ENCODE measurements at regions not wholly inside any gene's neighbourhood (a gene's known extent, or its start where the extent isn't known, plus 50 kb on each side); places are given as distances from the start of the nearest gene placed in this dataset.

GRCh38 chr14:28138341-28138740, 628.2 kb upstream of the FOXG1 start:
- Histone ChIP-seq H3K36me3 (ENCODE audit: control insufficient read depth, insufficient read depth, low read length) (no peaks in the 10 kb centered on the region), H3K9me3 (ENCODE audit: control insufficient read depth, low read length) (peaks cover 4% of the 10 kb centered on the region), H3K4me3 (ENCODE audit: extremely low read depth, insufficient read depth, low read length, poor library complexity, severe bottlenecking) (no peak overlapping the region), H3K4me1 (ENCODE audit: control insufficient read depth, insufficient read depth, low read length, poor library complexity, severe bottlenecking) (no peaks in the 10 kb centered on the region), H3K27ac (ENCODE audit: low read depth, low read length, severe bottlenecking) (no peak overlapping the region)
- WGBS, 2 experiments (ENCODE audit: insufficient coverage in 2 of 2) = no CpG with 5 or more reads among the region's 1 CpG

GRCh38 chr14:28141662-28142061, 624.9 kb upstream of the FOXG1 start:
- Histone ChIP-seq H3K4me3 (ENCODE audit: extremely low read depth, insufficient read depth, low read length, poor library complexity, severe bottlenecking) (no peak overlapping the region), H3K27ac (ENCODE audit: low read depth, low read length, severe bottlenecking) (no peak overlapping the region), H3K9me3 (ENCODE audit: control insufficient read depth, low read length) (no peaks in the 10 kb centered on the region), H3K4me1 (ENCODE audit: control insufficient read depth, insufficient read depth, low read length, poor library complexity, severe bottlenecking) (no peaks in the 10 kb centered on the region), H3K36me3 (ENCODE audit: control insufficient read depth, insufficient read depth, low read length) (no peaks in the 10 kb centered on the region)
- WGBS, 2 experiments (ENCODE audit: insufficient coverage in 2 of 2) = 93% methylated on average over 2 of the region's 2 CpGs; no CpG with 5 or more reads in 1 of the 2 experiments

DNA sequence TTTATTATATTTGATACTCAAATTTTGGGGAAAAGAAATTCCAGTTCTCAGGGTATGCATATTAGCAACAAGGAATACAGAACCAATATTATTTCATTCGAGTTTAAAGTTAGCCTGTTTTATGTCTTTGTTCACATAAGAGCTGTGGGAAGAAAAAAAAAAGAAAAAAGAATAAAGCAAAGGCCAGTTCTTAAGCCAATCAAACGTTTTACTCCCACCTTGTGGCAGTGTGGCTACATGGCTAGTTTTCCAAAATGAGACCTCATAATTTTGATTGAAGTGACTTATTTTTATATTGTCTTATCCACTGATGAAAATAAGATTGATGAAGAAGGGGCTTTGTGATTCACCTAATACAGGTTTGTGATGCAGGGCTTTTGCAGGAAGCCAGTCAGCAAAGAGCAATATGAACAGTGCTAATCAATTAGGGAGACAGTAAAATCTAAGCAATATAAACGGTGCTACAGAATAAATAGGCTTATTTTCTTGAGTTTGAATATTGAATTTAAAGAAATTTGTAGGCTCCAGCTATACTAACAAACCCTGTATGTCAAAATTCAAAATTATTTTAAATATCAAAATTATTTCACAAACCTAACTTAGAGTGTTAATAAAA, 624.1 kb upstream of the FOXG1 start:
- Histone ChIP-seq H3K27ac (ENCODE audit: low read depth, low read length, severe bottlenecking) (no peak overlapping the region), H3K9me3 (ENCODE audit: control insufficient read depth, low read length) (no peaks in the 10 kb centered on the region), H3K36me3 (ENCODE audit: control insufficient read depth, insufficient read depth, low read length) (no peaks in the 10 kb centered on the region), H3K4me1 (ENCODE audit: control insufficient read depth, insufficient read depth, low read length, poor library complexity, severe bottlenecking) (no peaks in the 10 kb centered on the region), H3K4me3 (ENCODE audit: extremely low read depth, insufficient read depth, low read length, poor library complexity, severe bottlenecking) (no peak overlapping the region)
- WGBS, 2 experiments (ENCODE audit: insufficient coverage in 2 of 2) = no CpG with 5 or more reads among the region's 3 CpGs

- H3K9me3 ChIP-seq (ENCODE audit: control insufficient read depth, low read length) = no peaks in the 10 kb centered on the region
- no peaks in the 10 kb centered on the region for H3K4me1 ChIP-seq (ENCODE audit: control insufficient read depth, insufficient read depth, low read length, poor library complexity, severe bottlenecking)
- H3K36me3 ChIP-seq (ENCODE audit: control insufficient read depth, insufficient read depth, low read length) = no peaks in the 10 kb centered on the region
- peak overlapping the region; percentile 46 for H3K27ac ChIP-seq (ENCODE audit: low read depth, low read length, severe bottlenecking)
- WGBS, 2 experiments (ENCODE audit: insufficient coverage in 2 of 2) = 43 to 57% methylated on average over 1 to 2 of the region's 3 CpGs
- H3K4me3 ChIP-seq (ENCODE audit: extremely low read depth, insufficient read depth, low read length, poor library complexity, severe bottlenecking) = no peak overlapping the region
Observed at GRCh38 chr14:28143316-28143715, 623.3 kb upstream of the FOXG1 start.

DNA sequence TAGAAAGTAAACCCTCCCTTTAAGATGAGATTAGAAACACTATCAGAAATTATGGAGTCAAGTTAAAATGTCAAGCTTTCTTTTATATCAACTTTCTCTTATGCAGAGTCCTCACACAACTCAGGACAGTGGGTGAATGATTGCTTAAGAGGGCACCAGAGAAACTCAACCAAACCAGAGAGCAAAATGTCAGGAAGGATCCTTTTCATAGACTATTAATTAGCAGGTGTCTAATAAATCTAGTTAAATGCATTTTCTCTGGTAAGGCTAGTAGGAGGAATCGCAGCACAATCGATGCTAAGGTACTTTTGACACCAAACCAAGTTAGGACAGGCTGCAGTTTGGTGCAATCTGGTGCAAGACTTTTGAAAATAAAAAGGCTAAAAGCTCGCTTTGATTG, 614.7 kb upstream of the FOXG1 start:
- WGBS, 2 experiments (ENCODE audit: insufficient coverage in 2 of 2) = 83 to 95% methylated on average over 2 of the region's 3 CpGs
- no peaks in the 10 kb centered on the region for H3K4me1 ChIP-seq (ENCODE audit: control insufficient read depth, insufficient read depth, low read length, poor library complexity, severe bottlenecking)
- H3K9me3 ChIP-seq (ENCODE audit: control insufficient read depth, low read length) = no peaks in the 10 kb centered on the region
- H3K4me3 ChIP-seq (ENCODE audit: extremely low read depth, insufficient read depth, low read length, poor library complexity, severe bottlenecking) = no peak overlapping the region
- H3K27ac ChIP-seq (ENCODE audit: low read depth, low read length, severe bottlenecking) = no peak overlapping the region
- no peaks in the 10 kb centered on the region for H3K36me3 ChIP-seq (ENCODE audit: control insufficient read depth, insufficient read depth, low read length)

DNA sequence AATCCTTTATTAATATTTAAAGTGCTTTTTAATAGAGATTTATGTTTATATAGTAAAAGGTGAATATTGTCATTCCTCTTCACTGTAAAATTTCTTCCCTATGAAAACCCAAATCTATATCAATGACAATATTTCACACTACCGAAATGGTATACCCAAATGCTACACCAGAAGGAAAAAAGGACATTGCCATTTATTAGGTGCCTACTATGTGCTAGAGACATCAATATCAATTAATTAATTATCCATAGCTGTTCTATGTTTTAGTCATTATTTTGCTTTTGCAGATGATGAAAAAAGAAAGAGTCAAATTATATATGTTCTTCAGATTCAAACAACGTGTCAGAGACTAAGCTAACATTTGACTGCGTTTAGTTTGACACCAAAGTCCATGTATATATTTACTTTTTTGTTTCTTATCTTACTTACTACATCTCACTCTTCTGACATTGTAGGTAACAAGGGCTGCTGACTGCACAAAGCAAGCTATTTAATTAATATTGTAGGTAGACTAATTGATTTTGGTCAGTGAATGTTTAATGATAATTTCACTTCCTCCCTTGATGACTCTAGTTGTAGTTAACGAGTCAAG, 614.0 kb upstream of the FOXG1 start:
- Histone ChIP-seq H3K36me3 (ENCODE audit: control insufficient read depth, insufficient read depth, low read length) (no peaks in the 10 kb centered on the region), H3K27ac (ENCODE audit: low read depth, low read length, severe bottlenecking) (no peak overlapping the region), H3K9me3 (ENCODE audit: control insufficient read depth, low read length) (no peaks in the 10 kb centered on the region), H3K4me3 (ENCODE audit: extremely low read depth, insufficient read depth, low read length, poor library complexity, severe bottlenecking) (no peak overlapping the region), H3K4me1 (ENCODE audit: control insufficient read depth, insufficient read depth, low read length, poor library complexity, severe bottlenecking) (no peaks in the 10 kb centered on the region)
- WGBS, 2 experiments (ENCODE audit: insufficient coverage in 2 of 2) = no CpG with 5 or more reads among the region's 4 CpGs

GRCh38 chr14:28157289-28157869, 609.2 kb upstream of the FOXG1 start:
- no peaks in the 10 kb centered on the region for H3K9me3 ChIP-seq (ENCODE audit: control insufficient read depth, low read length)
- no peaks in the 10 kb centered on the region for H3K4me1 ChIP-seq (ENCODE audit: control insufficient read depth, insufficient read depth, low read length, poor library complexity, severe bottlenecking)
- H3K4me3 ChIP-seq (ENCODE audit: extremely low read depth, insufficient read depth, low read length, poor library complexity, severe bottlenecking) = no peak overlapping the region
- H3K36me3 ChIP-seq (ENCODE audit: control insufficient read depth, insufficient read depth, low read length) = no peaks in the 10 kb centered on the region
- WGBS, 2 experiments (ENCODE audit: insufficient coverage in 2 of 2) = 89 to 97% methylated on average over 9 to 12 of the region's 14 CpGs
- no peak overlapping the region for H3K27ac ChIP-seq (ENCODE audit: low read depth, low read length, severe bottlenecking)

GRCh38 chr14:28157887-28158791, 608.4 kb upstream of the FOXG1 start:
- Histone ChIP-seq H3K4me3 (ENCODE audit: extremely low read depth, insufficient read depth, low read length, poor library complexity, severe bottlenecking) (no peak overlapping the region), H3K27ac (ENCODE audit: low read depth, low read length, severe bottlenecking) (no peak overlapping the region), H3K36me3 (ENCODE audit: control insufficient read depth, insufficient read depth, low read length) (no peaks in the 10 kb centered on the region), H3K4me1 (ENCODE audit: control insufficient read depth, insufficient read depth, low read length, poor library complexity, severe bottlenecking) (no peaks in the 10 kb centered on the region), H3K9me3 (ENCODE audit: control insufficient read depth, low read length) (no peaks in the 10 kb centered on the region)
- 92 to 94% methylated on average over 12 to 23 of the region's 26 CpGs for WGBS, 2 experiments (ENCODE audit: insufficient coverage in 2 of 2)

- WGBS, 2 experiments (ENCODE audit: insufficient coverage in 2 of 2) = 100% methylated on average over 1 of the region's 2 CpGs; no CpG with 5 or more reads in 1 of the 2 experiments
- H3K36me3 ChIP-seq (ENCODE audit: control insufficient read depth, insufficient read depth, low read length) = no peaks in the 10 kb centered on the region
- H3K9me3 ChIP-seq (ENCODE audit: control insufficient read depth, low read length) = no peaks in the 10 kb centered on the region
- H3K27ac ChIP-seq (ENCODE audit: low read depth, low read length, severe bottlenecking) = no peak overlapping the region
- H3K4me3 ChIP-seq (ENCODE audit: extremely low read depth, insufficient read depth, low read length, poor library complexity, severe bottlenecking) = no peak overlapping the region
- no peaks in the 10 kb centered on the region for H3K4me1 ChIP-seq (ENCODE audit: control insufficient read depth, insufficient read depth, low read length, poor library complexity, severe bottlenecking)
Observed at GRCh38 chr14:28161040-28161439, 605.5 kb upstream of the FOXG1 start.

DNA sequence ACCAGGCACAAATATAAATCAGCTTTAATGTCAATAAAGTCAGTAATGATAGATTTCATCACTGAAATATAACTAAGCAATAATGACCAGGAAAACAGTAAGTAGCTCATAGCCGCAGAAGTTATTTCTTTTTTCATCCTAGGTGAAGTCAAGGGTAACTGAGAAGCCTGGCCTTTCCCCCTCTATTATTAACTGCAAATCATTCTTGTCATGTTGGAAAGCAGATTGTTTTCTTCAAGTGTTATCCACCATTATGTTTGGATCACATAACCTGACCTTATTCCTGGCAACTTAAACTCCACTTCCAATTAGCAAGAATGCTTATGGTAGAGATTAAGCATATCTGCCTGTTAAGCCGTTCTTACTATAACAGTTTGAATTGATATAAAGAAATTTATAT, 603.4 kb upstream of the FOXG1 start:
- Histone ChIP-seq H3K36me3 (ENCODE audit: control insufficient read depth, insufficient read depth, low read length) (no peaks in the 10 kb centered on the region), H3K27ac (ENCODE audit: low read depth, low read length, severe bottlenecking) (no peak overlapping the region), H3K4me3 (ENCODE audit: extremely low read depth, insufficient read depth, low read length, poor library complexity, severe bottlenecking) (no peak overlapping the region), H3K4me1 (ENCODE audit: control insufficient read depth, insufficient read depth, low read length, poor library complexity, severe bottlenecking) (no peaks in the 10 kb centered on the region), H3K9me3 (ENCODE audit: control insufficient read depth, low read length) (no peaks in the 10 kb centered on the region)
- 89% methylated on average over 1 of the region's 2 CpGs; no CpG with 5 or more reads in 1 of the 2 experiments for whole genome bisulfite sequencing, 2 experiments (ENCODE audit: insufficient coverage in 2 of 2)

Data from mesodermal cell (in vitro differentiated cells).